ENCODE measurements at regions not wholly inside any gene's neighbourhood (a gene's known extent, or its start where the extent isn't known, plus 50 kb on each side); places are given as distances from the start of the nearest gene placed in this dataset.

GRCh38 chr2:234885886-234886285 is 65.9 kb upstream of the SH3BP4 start:
- TF ChIP-seq CTCF (IDR thresholded peaks at IDR 0.05; ENCODE audit: borderline replicate concordance, extremely low read depth, low read length, poor library complexity, severe bottlenecking) (no peak), EZH2 (IDR thresholded peaks at IDR 0.05; ENCODE audit: borderline replicate concordance, low read depth, low read length, severe bottlenecking) (no peak)

Data from DND-41 (cell line).